GM18499 (cell line): ENCODE measurements at regions not wholly inside any gene's neighbourhood (a gene's known extent, or its start where the extent isn't known, plus 50 kb on each side); places are given as distances from the start of the nearest gene placed in this dataset.

ENCODE experiments used
- ATAC-seq: cut with Tn5 transposase; IDR thresholded peaks from one replicate; pipeline ENCODE4 v1.9.1; 2021; ENCODE audit warnings: moderate number of reproducible peaks; ENCODE audit not compliant: insufficient read depth, unreplicated experiment

GRCh38 chr9:86549920-86550319 lies 195.7 kb upstream of the TUT7 start:
- ATAC-seq = no peak

- no peak for ATAC-seq
These were observed 195.2 kb upstream of the TUT7 start for GRCh38 chr9:86549401-86549811.

- no peak for ATAC-seq
These were observed 194.0 kb upstream of the TUT7 start for GRCh38 chr9:86548220-86548619.

DNA sequence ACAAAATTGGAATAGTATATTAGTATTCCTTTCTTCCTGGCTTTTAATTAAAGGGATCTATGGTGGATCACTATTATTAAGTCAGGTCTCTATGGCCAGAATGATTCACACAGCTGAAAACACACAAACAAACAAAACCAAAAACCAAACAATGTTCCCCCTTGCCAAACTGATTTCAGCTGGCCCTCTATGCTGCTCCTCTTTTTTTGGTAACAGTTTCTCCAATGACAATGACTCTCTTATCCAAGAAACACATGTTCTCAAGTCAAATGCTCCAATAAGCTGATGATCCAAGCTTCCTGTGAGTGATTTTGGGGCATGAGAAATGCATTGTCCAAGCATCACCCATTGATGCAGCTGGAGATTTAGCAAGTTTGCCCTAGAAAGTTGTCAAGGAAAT lies 193.4 kb upstream of the TUT7 start:
- no peak for ATAC-seq

- ATAC-seq = no peak
These were observed 192.5 kb upstream of the TUT7 start for GRCh38 chr9:86546712-86547111.

DNA sequence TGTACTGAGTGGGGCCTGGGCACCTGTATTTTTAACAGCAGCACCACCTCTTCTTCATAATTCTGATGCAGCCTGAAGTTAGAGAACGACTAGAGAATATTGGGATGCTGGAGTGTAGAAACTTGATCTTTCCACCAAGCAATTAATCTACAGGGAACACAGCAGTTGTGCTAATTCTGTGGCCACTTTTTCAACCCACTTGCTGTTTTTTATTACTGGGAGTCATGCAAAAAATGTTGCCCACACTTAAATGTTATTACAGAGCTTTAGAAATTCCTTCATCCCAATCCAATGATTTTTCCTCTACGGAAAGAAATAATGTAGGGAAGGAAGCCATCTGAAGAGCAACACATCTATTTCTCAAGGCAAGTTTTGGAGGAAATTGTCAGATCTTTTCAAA lies 190.9 kb upstream of the TUT7 start:
- no peak for ATAC-seq

DNA sequence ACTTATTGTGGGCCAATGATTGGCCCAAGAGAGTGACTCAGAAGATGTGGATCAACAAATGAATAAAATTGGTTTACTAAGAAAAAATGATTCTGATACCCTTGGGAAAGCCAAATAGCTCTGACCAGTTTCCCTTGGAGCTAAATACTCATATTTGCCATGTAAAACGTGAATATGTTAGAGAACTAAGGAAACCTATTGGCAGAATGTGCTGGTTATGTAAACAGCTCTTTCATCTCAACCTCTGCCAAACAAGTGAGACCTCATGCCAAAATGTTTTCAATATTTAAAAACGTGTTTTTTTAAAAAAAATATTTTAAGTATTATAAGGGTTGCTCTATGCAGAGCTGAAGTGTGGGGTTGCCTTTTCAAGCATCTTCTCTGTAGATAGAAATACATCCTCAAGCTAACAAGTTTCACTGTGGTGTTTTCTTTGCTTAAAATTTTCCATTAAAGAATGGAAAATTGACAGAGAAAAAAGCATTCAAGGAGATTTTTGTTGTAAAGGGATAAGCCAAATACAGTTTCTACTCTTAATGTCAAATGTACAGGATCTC lies 186.9 kb upstream of the TUT7 start:
- ATAC-seq = no peak

DNA sequence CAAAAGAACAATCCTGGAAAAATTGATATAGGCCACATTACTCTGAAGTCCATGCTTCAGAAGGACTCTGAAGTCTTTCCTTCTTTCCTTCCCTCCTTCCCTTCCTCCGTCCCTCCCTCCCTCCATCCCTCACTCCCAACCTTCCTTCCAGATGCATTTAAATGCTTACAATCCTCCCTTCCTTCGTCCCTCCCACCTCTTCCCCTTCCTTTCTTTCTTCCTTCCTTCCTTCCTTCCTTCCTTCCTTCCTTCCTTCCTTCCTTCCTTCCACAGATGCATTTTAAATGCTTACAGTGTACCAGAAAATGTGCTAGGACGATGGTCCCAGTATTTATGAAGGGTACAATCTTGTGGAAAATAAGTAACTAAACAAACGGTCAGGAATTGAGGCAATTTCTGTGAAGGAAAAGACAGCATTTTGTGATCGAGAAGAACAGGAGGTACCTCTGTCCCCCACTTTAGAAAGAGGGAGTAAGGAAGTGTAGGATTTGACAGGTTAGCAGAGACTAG lies 181.3 kb upstream of the TUT7 start:
- no peak for ATAC-seq

DNA sequence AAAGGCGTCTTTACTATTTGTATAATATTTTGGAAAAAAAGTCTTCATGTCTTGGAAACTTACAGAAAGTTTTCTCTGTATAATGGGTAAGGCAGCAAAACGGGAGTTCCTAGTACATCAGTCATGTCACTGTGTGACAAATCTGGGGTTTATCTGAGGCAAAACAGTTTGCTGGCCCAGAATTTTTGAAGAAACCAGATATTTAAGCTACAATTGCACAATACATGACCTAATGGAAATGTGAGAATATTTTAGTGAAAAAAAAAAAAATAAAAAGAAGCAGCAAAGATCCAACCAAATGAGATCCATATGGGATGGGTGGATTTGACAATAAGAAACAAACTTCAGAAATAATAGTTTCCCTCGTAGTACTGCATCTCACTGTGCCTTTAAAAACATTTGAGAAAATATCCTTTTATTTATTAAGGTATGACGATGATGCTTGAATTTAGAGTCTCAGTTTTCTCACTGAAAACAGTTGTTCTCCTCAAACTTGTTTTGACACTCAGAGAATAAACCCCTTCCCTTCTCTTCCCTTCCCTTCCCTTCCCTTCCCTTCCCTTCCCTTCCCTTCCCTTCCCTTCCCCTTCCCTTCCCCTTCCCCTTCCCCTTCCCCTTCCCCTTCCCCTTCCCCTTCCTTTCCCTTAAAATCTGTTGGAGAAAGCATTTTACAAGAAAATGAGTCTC lies 180.5 kb upstream of the TUT7 start:
- ATAC-seq = no peak

- no peak for ATAC-seq
These were observed 177.9 kb upstream of the TUT7 start for GRCh38 chr9:86531971-86532640.

GRCh38 chr9:86531273-86531970 lies 177.2 kb upstream of the TUT7 start:
- ATAC-seq = no peak

- no peak for ATAC-seq
These were observed 175.5 kb upstream of the TUT7 start for GRCh38 chr9:86529496-86530275.

GRCh38 chr9:86526021-86526420 lies 171.8 kb upstream of the TUT7 start:
- ATAC-seq = no peak

DNA sequence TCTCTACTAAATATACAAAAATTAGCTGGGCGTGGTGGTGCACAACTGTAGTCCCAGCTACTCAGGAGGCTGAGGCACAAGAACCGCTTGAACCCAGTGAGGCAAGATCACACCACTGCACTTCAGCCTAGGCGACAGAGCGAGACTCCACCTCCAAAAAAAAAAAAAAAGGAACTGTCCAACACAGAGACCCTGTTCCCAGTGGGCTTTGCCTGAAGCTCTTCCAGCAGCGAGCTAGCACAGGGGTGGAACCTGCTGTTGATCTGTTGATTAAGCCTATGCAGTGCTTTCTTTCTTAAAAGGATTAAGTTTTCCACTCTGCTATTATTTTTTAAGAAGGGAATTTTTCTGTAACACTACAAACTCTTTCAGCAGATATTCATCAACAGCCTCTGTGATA lies 171.0 kb upstream of the TUT7 start:
- no peak for ATAC-seq

GRCh38 chr9:86521977-86522376 lies 167.8 kb upstream of the TUT7 start:
- no peak for ATAC-seq

DNA sequence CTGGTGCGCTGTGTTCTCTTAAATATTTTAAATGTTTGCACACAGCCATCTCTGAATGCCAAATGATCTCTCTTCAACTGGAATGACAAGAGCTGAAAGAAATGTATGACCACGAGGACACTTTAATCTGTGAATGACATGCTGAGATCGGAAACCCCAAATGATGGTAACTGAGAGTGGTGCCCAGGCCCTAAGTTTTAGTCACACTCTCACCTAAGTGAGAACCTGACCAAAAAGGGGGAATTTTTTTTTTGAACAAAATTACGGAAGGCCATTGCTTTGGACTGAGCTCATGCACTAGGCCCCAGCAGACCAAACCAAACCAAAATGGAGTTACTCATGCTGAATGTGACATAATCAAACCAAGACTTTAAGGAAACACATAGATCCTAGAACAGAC lies 167.1 kb upstream of the TUT7 start:
- no peak for ATAC-seq

DNA sequence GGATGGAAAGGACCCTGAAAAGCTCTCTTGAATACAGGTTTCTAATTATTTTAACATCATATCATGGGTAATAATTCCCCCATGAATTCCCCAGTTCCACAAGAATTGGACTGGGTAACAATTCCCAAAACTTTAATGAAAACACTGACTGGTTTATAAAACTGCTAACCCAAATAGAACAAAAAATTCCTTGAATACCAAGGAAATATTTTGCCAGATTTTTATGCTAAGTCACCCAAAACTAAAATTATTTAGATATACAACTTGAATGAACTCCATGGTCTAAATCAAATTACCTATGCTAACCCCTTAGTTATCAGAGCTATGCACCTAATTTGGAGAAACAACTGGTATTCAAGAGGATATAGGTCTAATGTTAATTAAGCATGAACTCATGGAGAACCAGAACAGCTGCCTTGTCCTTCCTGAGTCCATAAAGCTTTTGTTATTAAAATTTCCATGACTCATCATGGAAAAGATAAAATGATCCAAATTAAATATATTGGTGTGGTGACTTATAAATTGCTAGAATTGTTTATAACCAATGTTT lies 164.9 kb upstream of the TUT7 start:
- ATAC-seq = no peak

- no peak for ATAC-seq
These were observed 163.3 kb upstream of the TUT7 start for GRCh38 chr9:86517475-86517874.

GRCh38 chr9:86516564-86516963 lies 162.4 kb upstream of the TUT7 start:
- no peak for ATAC-seq

GRCh38 chr9:86515221-86515620 lies 161.0 kb upstream of the TUT7 start:
- no peak for ATAC-seq
